Keratinocyte (primary cell): ENCODE measurements at regions not wholly inside any gene's neighbourhood (a gene's known extent, or its start where the extent isn't known, plus 50 kb on each side); places are given as distances from the start of the nearest gene placed in this dataset.

ENCODE experiments used
- DNase-seq: peaks from one replicate; pipeline ENCODE4 v3.0.0-alpha.2; 2011; ENCODE audit warnings: low read depth, missing footprints, low spot score
- FAIRE-seq: peaks from 2 replicates; lab custom pipeline; 2011; peaks lifted over from hg19 to GRCh38; lab: Jason Lieb, UNC
- H2AFZ ChIP-seq: 2 replicates; pipeline ENCODE4 v1.6.0; 2012; ENCODE audit warnings: low read length, control low read depth, inconsistent platforms; ENCODE audit not compliant: control insufficient read depth
- H3K27ac ChIP-seq: 2 replicates; pipeline ENCODE4 v1.5.1; 2011; ENCODE audit warnings: low read length; ENCODE audit not compliant: control insufficient read depth, insufficient read depth
- H3K27me3 ChIP-seq: 3 replicates; pipeline ENCODE4 v1.6.0; 2011; ENCODE audit warnings: low read length; ENCODE audit not compliant: control insufficient read depth, insufficient read depth; ENCODE audit errors: extremely low read depth
- H3K36me3 ChIP-seq, 2 experiments: 2 replicates in 1 of 2; 3 replicates in 1 of 2; pipeline ENCODE4 v1.5.1; 2011; ENCODE audit warnings: low read length in 2 of 2, mild to moderate bottlenecking in 1 of 2; ENCODE audit not compliant: control insufficient read depth in 2 of 2, insufficient read depth in 2 of 2; ENCODE audit errors: extremely low read depth in 1 of 2
- H3K4me1 ChIP-seq: 3 replicates; pipeline ENCODE4 v1.5.1; 2011; ENCODE audit warnings: low read length; ENCODE audit not compliant: control insufficient read depth, insufficient read depth; ENCODE audit errors: extremely low read depth
- H3K4me2 ChIP-seq: 3 replicates; pipeline ENCODE4 v1.6.0; 2011; ENCODE audit warnings: low read depth, low read length; ENCODE audit not compliant: control insufficient read depth, insufficient read depth; ENCODE audit errors: extremely low read depth
- H3K4me3 ChIP-seq, 3 experiments: fragments of 200-600 bp in 1 of 3; sonication (generic) in 1 of 3; 2 replicates in 2 of 3; 3 replicates in 1 of 3; pipeline ENCODE4 v1.5.1; 2011 to 2016; ENCODE audit warnings: low read length in 3 of 3, mild to moderate bottlenecking in 3 of 3, control low read depth in 2 of 3, inconsistent platforms in 1 of 3, low read depth in 1 of 3, mixed read lengths in 1 of 3, mixed run types in 1 of 3, moderate library complexity in 1 of 3; ENCODE audit not compliant: control insufficient read depth in 2 of 3, insufficient read depth in 2 of 3; ENCODE audit errors: extremely low read depth in 1 of 3
- H3K79me2 ChIP-seq: 2 replicates; pipeline ENCODE4 v1.6.0; 2012; ENCODE audit warnings: low read length; ENCODE audit not compliant: control insufficient read depth, insufficient read depth
- H3K9ac ChIP-seq: 3 replicates; pipeline ENCODE4 v1.6.0; 2011; ENCODE audit warnings: low read length; ENCODE audit not compliant: control insufficient read depth, insufficient read depth; ENCODE audit errors: extremely low read depth
- H3K9me1 ChIP-seq: 3 replicates; pipeline ENCODE4 v1.6.0; 2011; ENCODE audit warnings: low read length; ENCODE audit not compliant: control insufficient read depth, insufficient read depth; ENCODE audit errors: extremely low read depth
- H3K9me3 ChIP-seq: 2 replicates; pipeline ENCODE4 v1.5.1; 2012; ENCODE audit warnings: low read depth, low read length; ENCODE audit not compliant: control insufficient read depth
- H4K20me1 ChIP-seq: 3 replicates; pipeline ENCODE4 v1.6.0; 2011; ENCODE audit warnings: low read length; ENCODE audit not compliant: control insufficient read depth, insufficient read depth; ENCODE audit errors: extremely low read depth
- CTCF ChIP-seq, 3 experiments: IDR thresholded peaks in 1 of 3; conservative IDR thresholded peaks in 1 of 3; optimal IDR thresholded peaks in 1 of 3; 2 replicates in 2 of 3; 3 replicates in 1 of 3; pipeline versions ENCODE3 to v1.5.1; 2011; ENCODE audit warnings: low read length in 3 of 3, mild to moderate bottlenecking in 3 of 3, moderate library complexity in 2 of 3, control low read depth in 1 of 3, inconsistent platforms in 1 of 3; ENCODE audit not compliant: insufficient read depth in 2 of 3; ENCODE audit errors: extremely low read depth in 1 of 3
- EZH2 ChIP-seq: IDR thresholded peaks from one replicate; pipeline ENCODE4 v1.6.1; 2012; ENCODE audit warnings: inconsistent platforms, mild to moderate bottlenecking, low read length, moderate library complexity
- dilution Hi-C: fragments of 300-500 bp; cut with MboI; formaldehyde crosslinking; loops from one replicate; pipeline ENCODE4 v1.7.0; 2020; ENCODE audit warnings: low sequenced_read_pairs; ENCODE audit not compliant: extremely low pct_ligation_motif_present

DNA sequence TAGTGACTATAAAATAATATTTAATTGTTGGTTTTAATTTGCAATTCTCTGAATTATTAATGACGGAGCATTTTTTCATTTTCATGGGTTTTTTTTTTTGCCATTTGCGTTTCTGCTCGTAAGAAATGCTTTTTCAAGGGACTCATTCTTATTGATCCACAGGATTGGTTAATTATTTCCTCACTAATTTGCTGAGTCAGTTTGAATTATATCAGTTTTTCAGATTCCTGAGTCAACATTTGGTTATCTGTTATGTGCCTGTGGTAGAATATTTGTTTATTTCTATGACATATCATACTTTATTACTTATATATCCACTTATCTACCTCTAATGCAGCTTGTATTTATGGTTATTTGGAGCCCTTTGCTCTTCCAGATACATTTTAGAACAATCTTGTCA lies 257.0 kb upstream of the BTBD3 start:
- H3K9ac ChIP-seq: no peak overlapping the region
- no peak for TF ChIP-seq EZH2
- no peak for TF ChIP-seq CTCF (optimal IDR thresholded peaks at IDR 0.05 in 1 of 3, IDR thresholded peaks at IDR 0.05 in 1 of 3, conservative IDR thresholded peaks at IDR 0.05 in 1 of 3; ENCODE audit: extremely low read depth in 1 of 3, insufficient read depth in 2 of 3, low read length in 3 of 3)
- H3K27ac ChIP-seq: no peak overlapping the region
- no peaks in the 10 kb centered on the region for H3K9me3 ChIP-seq
- FAIRE-seq: no peak
- H3K4me1 ChIP-seq: no peaks in the 10 kb centered on the region
- H3K36me3 ChIP-seq: no peaks in the 10 kb centered on the region
- no peak overlapping the region for H3K4me3 ChIP-seq
- H3K9me1 ChIP-seq: no peaks in the 10 kb centered on the region
- H3K79me2 ChIP-seq: no peaks in the 10 kb centered on the region
- dilution Hi-C loops: no loop called here
- no peaks in the 10 kb centered on the region for H4K20me1 ChIP-seq
- H3K27me3 ChIP-seq: no peaks in the 10 kb centered on the region
- no peak overlapping the region for H3K4me2 ChIP-seq
- no peak overlapping the region for H2AFZ ChIP-seq
- DNase-seq: no peak

DNA sequence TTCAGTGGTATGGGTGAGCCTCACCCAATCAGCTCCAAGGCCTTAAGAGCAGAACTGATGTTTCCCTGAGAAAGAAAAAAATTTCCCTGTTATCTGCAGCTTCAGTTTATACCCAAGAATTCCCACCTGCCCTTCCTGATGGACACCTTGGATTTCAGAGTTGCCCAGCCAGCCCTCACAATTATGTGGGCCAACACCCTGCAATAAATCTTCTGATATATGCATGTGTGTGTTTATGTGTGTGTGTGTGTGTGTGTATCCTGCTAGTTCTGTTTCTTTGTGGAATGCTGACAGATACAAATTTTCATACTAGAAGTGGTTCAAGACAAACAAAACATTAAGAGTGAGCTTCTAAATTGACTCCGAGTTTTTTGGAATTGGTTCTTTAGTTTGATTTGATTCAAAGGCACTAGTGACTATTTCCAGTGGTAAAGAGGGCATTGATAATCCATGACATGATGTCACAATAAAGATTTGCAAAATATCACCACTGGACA lies 246.6 kb upstream of the BTBD3 start:
- H3K4me3 ChIP-seq: no peak overlapping the region
- no peaks in the 10 kb centered on the region for H3K79me2 ChIP-seq
- no peak overlapping the region for H3K27ac ChIP-seq
- no peak overlapping the region for H3K4me2 ChIP-seq
- DNase-seq (no peak), FAIRE-seq (no peak)
- no peaks in the 10 kb centered on the region for H3K9me1 ChIP-seq
- H3K4me1 ChIP-seq: no peaks in the 10 kb centered on the region
- H3K9me3 ChIP-seq: no peaks in the 10 kb centered on the region
- no peaks in the 10 kb centered on the region for H3K27me3 ChIP-seq
- no peaks in the 10 kb centered on the region for H3K36me3 ChIP-seq
- no peak overlapping the region for H2AFZ ChIP-seq
- no peaks in the 10 kb centered on the region for H4K20me1 ChIP-seq
- no peak for TF ChIP-seq CTCF (optimal IDR thresholded peaks at IDR 0.05 in 1 of 3, IDR thresholded peaks at IDR 0.05 in 1 of 3, conservative IDR thresholded peaks at IDR 0.05 in 1 of 3; ENCODE audit: extremely low read depth in 1 of 3, insufficient read depth in 2 of 3, low read length in 3 of 3)
- TF ChIP-seq EZH2: no peak
- dilution Hi-C loops: no loop called here
- no peak overlapping the region for H3K9ac ChIP-seq
